HepG2 (cell line): ENCODE measurements at regions not wholly inside any gene's neighbourhood (a gene's known extent, or its start where the extent isn't known, plus 50 kb on each side); places are given as distances from the start of the nearest gene placed in this dataset.

Experiments
- CC2D1A ChIP-seq: sonication (generic); formaldehyde crosslinking; IDR thresholded peaks from 2 replicates; pipeline ENCODE4 v1.8.1; 2023; ENCODE audit warnings: mild to moderate bottlenecking, missing genetic modification reagents
- CTCF ChIP-seq: sonication (generic); formaldehyde crosslinking; IDR thresholded peaks from 2 replicates; pipeline ENCODE4 v1.5.0; 2020; ENCODE audit warnings: mild to moderate bottlenecking, missing genetic modification reagents, moderate library complexity
- FOXA3 ChIP-seq: IDR thresholded peaks from 2 replicates; pipeline ENCODE4 v1.6.1; 2016; ENCODE audit warnings: missing genetic modification reagents, missing compliant biosample characterization
- KLF16 ChIP-seq, 2 experiments: sonication (generic) in 1 of 2; formaldehyde crosslinking in 1 of 2; IDR thresholded peaks; 2 replicates each; pipeline versions ENCODE4 v1.6.1 to v1.8.0; 2016 to 2023; ENCODE audit warnings: missing genetic modification reagents in 2 of 2, missing compliant biosample characterization in 1 of 2
- MYC ChIP-seq: sonication (generic); formaldehyde crosslinking; IDR thresholded peaks from 2 replicates; pipeline ENCODE4 v1.9.0; 2021; ENCODE audit warnings: missing genetic modification reagents, borderline replicate concordance
- RFX5 ChIP-seq: IDR thresholded peaks from 2 replicates; pipeline ENCODE4 v1.6.1; 2011; ENCODE audit warnings: low read depth, low read length, improper control_type of control experiment
- WIZ ChIP-seq: sonication (generic); formaldehyde crosslinking; IDR thresholded peaks from 2 replicates; pipeline ENCODE4 v1.5.1; 2020; ENCODE audit warnings: mild to moderate bottlenecking, missing genetic modification reagents
- ZNF205 ChIP-seq: IDR thresholded peaks from 2 replicates; pipeline ENCODE4 v1.6.1; 2018; ENCODE audit warnings: missing biosample characterization, missing genetic modification reagents
- ZNF740 ChIP-seq: sonication (generic); formaldehyde crosslinking; IDR thresholded peaks from 2 replicates; pipeline ENCODE4 v1.4.0; 2020; ENCODE audit warnings: missing genetic modification reagents

GRCh38 chr2:189247276-189247675 is 67.7 kb upstream of the COL5A2 start:
- TF ChIP-seq FOXA3 (no peak), MYC (CRISPR knock-in tag) (no peak), CC2D1A (CRISPR knock-in tag) (no peak), ZNF205 (CRISPR knock-in tag) (no peak), CTCF (CRISPR knock-in tag) (no peak), KLF16 (CRISPR knock-in tag; IDR thresholded peaks at IDR 0.05) (no peak), WIZ (CRISPR knock-in tag) (no peak), RFX5 (no peak), ZNF740 (CRISPR knock-in tag) (no peak)
